ENCODE measurements at regions not wholly inside any gene's neighbourhood (a gene's known extent, or its start where the extent isn't known, plus 50 kb on each side); places are given as distances from the start of the nearest gene placed in this dataset.

DNA sequence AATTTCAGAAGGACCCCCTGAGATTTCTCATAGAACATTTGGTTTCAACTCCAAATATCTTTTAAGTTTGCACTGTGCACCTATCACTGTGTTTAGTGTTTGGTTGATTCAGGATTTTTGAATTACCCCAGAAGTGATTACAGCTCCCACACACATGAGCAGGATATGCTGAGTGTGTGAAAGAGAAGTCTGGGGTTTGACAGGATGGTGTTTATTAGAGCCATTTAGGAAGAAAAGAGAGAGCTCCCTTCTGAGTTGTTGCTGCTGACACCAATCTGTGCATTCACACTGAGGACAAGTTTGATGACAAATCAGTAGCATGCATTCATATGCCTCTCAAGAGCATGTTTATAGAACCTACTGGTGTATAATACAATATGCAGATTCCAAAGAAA, 118.1 kb downstream of the RPL22L1 start:
- DNase-seq: no peak

DNA sequence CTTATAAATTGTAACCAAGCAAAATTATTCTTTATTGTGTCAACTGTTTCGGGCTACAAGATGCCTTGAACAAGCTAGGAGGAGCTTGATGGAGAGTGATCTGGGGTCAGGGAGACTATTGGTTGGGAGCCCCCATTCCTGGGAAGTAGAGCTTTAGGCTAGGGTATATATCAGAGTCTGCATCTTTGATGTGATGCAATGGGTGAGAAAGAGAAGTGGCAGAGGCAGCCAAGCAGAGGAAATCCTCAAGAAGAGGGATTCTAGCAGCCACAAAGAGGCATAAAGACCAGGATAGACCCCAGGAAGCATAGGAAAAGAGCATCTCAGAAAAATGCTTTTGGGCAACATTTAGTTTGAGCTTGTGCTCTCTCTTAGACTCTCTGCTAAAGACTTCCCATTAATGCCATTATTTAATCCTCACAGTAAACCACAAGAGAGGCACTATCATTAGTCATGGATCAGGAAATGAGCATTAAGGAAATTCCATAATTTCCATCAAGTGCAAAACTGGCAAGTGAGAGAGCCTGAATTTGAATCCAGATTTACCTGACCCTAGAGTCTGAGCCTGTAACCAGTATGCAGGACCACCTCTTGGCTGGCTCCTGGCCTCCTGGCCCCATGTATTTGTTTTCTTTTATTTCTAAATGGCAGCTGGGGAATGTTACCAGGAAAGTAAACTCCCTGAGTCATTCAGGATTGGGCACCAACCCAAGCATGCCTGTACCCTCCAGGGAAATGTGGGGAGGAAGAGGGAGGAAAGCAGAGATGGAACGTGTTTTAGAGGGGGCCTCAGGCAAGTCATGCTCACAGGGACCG, 118.7 kb downstream of the RPL22L1 start:
- DNase-seq: no peak

DNA sequence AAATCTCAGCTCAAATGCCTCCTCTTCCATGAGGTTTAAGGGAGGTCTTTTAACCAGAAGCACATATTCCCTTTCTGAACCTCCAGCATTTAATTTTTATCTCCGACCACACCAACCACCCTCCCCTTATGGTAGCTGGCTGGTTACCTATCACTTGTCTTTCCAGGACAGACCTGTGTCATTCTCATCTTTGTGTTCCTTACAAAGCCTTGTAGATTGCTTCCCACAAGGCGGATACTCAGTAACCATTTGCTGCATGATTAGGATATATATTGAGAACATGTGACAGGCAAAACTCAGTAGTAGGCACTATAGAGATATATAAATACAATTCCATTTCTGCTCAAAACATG, 119.5 kb downstream of the RPL22L1 start:
- DNase-seq: no peak

DNA sequence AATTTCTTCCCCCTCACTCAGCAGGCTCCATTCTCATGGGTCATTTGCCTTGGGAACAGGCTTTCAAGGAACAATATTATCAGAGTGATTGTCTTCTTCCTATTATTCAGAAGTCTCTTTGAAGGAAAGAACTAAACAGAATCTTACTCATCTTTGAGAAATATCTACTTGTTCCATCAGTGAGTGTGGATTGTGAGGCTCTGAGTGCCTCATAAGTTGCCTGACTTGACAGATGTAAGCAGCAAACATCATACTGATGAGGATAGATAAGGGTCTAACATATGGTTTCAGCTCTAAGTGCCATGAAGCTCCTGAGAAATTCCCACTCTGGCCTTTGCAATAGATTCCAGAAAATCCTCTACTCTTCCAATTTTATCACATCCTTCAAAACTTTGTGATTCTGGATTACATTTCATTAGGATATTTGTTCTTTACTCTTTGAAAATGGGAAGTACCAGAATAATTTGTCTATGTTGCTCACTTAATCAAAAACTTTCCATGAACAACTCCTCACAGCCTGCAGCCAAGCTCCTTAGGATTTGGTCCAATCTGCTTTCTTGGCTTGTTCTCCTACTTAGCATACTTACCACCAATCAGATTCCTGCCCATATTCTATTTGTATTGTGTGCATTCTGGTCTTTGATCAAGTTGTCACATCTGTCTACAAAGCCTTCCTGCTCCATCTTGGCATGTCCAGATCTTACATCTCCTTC, 120.1 kb downstream of the RPL22L1 start:
- no peak for DNase-seq

DNA sequence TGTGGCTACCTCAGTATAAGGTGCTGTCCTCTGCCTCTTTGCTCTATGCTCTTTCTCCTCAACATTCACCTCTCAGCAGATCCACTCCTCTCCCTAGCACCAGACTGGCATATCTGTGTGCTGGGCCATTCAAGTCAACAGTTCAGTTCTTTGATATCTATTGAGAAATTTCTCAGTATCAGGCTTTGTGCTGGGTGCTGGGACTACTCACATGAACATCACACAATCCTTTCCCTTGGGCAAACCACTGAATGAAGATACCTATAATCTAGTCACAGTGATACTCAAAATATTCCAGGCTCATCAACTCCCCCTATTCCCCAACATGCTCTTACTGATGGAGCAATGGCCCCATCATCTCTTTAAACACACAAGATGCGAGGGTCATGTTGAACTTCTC, 120.8 kb downstream of the RPL22L1 start:
- no peak for DNase-seq

DNA sequence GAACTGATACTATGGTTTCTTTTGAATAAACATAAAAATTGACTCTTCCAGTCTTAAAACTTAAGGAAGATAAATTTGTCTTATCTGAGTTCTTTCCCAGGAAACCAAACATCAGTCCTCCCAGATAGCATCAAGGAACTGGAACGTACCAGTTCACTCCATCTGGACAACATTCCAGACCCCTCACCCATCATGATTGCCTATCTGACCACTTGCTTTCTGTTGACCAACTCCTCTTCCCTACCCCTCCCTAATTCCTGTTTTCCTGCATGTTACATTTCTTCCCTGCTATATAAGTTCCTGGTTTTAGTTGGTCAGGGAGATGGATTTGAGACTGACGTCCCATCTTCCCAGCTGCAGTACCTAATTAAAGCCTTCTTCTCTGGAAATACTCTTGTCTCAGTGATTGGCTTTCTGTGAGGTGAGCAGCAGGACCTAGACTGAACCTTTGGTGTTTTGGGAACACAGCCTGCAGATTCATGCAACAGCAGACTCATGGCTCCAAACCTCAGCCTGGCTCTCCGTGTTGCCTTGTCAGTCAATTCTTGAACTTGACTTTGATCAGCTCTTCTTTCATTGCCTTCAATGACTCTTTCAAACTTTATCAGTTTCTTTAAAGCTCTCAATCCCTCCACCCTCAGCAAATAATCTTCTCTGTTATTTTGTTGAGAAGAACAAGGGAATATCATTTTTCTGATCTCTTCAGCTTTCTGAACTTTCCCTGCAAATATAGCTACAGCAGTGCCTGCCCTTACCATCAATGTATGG, 123.6 kb downstream of the RPL22L1 start:
- no peak for DNase-seq

DNA sequence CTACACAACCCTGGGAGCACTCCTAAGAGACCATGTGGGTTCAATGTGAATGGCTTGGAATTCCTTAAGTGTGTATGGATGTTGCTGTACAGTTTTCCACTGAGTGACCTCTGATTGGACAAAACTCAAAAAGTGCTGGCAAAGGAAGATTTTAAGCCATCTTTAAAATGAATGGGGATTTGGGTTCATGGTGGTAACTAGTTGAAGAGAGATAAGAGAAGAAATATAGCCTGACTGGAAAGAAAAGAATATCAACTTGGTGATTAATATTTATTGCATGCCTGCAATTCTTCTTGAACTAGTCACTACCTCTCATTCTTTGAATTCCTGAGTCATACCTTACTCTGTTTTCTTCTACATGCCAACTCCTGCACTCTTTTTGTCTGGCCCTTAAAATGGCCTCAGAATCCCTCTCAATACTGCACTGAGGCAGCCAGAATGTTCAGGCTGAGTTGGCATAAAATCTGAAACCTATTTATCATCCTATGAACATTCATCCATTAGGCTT, 124.7 kb downstream of the RPL22L1 start:
- no peak for DNase-seq

DNA sequence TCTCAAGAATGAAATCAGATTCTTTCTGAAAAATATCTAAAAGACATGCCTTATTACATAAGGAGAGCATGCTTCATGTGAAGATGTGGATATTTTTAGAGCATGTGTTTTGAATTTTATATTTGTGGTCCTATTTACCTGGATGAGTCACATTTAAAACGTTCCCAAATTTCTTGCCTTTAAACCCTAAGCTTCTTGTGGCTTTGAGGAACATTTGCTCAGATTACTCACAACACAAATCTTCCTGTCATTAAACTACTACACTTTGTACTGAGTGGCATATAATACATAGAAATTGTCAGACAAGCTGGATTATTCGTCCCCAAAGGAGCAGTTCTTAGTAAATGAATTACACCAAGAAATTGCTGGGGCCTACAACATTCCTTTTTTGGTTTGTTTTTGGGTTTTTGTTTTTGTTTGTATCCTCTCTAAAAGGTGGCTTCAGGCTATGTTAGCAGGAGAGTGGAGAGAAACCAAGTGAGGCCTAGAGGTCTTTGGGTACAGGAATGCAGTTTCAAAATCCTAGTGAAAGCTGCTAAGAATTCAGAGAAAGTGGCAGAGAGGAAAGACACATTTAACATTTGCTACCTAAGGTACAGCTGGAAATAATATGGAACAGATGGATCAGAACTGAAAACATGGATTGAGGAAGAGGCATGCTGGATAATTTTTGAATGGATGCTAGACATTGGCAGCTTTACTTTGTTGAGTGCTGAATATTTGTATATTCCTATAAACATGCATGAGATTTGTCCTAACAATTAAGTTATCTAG, 128.1 kb downstream of the RPL22L1 start:
- DNase-seq: no peak

DNA sequence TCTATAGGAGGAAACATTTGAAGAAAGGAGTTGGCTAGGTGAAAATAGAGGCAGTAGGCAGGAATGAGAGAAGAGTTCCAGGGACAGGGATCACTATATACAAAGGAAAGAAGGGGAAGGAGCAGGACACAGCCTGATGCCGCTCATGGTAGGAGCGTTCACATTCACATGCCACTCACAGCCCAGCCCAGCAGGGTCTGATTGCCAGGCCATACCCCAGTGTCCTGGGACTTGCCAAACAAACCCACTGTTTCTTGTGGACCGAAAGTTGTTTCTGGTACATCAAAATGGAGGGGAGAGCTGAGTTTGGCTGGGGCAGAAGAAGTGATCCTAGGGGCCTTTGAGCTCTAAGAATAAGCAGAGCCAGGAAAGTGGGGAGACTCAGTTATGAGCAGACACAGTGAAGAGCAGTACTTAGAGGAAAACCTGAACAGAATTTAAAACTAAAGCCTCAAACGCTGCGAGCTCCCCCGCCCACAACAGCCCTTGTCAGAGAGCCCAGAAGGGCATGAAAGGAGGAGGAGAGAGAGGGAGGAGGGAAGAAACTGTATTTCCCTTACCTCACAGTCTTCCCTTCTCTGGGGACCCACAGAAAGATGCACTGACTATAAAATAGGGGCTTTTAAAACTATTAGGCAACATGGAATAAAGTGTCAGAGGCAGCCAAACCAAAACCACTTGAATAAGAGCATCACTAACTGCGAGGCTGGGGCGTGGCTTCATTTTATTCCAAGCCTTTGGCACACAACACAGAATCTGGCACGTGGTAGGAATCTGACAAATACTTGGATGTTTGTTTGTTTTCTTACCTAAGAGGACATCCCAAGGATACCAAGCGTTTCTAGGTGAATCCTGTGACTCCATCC, 129.0 kb downstream of the RPL22L1 start:
- DNase-seq: no peak

DNA sequence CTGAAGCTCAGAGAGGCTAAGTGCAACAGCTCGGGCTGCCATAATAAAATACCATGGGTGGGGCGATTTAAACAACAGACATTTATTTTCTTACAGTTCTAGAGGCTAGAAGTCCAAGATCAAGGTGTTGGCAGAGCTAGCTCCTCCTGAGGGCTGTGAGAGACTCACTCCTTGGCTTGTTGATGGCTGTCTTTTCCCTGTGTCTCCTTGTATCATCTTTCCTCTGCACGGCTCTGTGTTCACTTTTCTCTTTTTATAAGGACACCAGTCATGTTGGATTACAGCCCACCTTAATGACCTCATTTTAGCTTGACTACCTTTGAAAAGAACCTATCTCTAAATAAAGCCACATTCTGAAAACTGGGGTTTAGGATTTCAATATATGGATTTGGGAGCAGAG, 129.7 kb downstream of the RPL22L1 start:
- no peak for DNase-seq

DNA sequence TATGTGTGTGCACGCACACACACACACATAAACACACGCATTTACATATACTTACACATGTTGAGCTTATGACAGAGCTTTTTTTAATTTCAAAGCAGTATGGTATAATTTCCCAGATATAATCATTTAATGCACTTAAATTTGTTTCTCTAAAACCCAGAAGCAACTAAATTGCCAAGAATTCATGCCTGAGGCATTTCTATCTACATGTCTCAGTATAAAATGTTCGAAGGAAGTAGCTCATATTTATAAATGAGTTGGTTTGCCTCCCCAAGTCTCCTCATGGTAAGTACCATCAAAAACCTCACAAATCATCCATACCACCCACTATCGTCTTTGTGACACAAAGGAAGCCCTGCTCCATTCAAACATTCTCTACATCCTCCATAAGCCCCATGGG, 130.6 kb downstream of the RPL22L1 start:
- no peak for DNase-seq

DNA sequence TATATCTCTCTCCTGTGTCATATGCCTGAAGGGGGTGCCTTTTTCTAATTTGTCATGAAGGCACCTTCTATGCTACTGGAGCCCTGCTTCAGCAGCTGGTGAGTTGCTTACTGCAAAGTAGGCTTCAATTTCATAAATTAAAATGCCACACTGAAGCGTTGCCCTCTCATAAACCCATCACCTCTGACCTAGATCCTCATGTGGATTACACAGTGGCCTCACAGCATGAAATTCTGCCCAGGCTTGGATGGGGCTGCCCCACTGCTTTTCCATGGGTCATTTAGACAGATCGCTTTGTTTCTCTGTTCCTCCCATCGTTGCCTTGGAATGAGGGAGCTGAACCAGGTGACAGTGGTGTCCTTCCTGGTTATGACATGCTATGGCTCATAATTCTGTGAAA, 131.2 kb downstream of the RPL22L1 start:
- DNase-seq: no peak

DNA sequence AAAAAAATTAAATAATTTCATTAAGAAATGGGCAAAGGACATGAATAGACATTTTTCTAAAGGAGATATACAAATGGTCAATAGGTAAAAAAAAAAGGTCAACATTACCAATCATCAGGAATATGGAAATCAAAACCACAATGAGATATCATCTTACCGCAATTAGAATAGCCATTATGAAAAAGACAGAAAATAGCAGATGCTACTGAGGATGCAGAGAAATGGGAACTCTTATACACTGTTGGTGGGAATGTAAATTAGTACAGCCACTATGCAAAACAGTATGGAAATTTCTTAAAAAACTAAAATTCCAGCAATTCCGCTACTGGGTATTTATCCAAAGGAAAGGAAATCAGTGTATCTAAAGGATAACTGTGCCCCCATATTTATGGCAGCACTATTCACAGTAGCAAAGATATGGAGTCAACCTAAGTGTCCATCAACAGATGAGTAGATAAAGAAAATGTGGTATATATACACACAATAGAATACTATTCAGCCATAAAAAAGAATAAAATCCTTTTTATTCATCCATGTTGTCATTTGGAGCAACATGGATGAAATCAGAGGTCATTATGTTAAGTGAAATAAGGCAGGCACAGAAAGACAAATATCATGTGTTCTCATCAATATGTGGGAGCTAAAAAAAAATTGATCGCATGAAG, 132.4 kb downstream of the RPL22L1 start:
- DNase-seq: no peak

DNA sequence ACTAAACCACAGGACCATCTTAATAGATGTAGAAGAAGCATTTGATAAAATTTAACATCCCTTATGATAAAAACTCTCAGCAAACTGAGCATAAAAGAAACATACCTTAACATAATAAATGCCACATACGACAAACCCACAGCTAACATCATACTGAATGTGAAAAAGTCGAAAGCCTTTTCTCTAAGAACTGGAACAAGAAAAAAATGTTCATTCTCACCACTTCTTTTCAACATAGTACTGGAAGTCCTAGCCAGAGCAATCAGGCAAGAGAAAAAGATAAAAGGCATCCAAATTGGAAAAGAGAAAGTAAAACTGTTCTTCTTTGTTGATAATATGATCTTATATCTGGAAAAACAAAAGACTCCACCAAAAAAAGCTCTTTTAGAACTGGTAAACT, 134.2 kb downstream of the RPL22L1 start:
- no peak for DNase-seq

DNA sequence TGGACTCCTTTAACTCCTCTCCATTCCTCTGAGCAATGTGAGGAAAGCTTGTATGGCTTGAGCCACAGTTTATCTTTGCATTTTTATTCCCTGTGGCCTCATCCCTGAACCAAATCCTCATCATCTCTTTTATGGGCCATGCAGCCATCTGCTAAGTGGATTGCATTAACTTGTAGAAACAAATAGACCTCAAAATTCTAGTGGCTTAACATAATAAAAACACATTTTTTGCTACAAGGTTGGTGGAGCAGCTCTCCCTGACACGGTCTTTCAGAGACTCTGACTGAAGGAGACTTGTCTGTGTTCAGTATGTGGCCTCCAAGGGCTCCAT, 135.3 kb downstream of the RPL22L1 start:
- no peak for DNase-seq

DNA sequence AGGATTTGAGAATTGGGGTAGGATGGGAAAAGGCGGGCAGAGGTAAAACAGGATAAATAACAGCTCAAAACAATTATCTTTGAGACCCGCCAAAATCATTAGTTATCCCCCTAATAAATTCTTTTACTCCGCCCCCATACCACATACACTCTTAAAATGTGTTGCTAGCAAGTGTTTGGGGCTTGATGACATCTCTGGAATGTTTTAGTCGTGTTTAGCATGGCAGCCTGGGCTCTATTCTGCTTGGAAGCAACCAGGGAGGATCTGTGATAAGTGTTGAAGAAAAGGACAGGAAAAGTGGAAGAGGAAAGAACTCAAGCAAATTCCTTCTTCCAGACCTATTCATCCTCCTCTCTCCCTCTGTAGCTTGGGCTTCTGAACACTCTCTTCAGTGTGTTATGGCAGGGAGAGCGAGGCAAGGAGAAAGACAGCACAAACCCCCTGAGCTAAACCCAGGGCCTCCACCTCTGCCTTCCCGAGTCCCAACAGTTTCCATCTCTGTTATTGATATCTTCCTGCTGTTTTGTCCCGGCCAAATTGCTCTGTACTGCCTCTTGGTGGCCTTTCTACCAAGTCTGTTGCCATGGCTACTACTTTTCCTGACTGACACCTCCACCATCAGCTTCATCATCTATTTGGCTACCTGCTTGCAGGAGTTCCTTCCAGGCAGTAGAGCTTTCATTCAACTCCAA, 135.8 kb downstream of the RPL22L1 start:
- no peak for DNase-seq

DNA sequence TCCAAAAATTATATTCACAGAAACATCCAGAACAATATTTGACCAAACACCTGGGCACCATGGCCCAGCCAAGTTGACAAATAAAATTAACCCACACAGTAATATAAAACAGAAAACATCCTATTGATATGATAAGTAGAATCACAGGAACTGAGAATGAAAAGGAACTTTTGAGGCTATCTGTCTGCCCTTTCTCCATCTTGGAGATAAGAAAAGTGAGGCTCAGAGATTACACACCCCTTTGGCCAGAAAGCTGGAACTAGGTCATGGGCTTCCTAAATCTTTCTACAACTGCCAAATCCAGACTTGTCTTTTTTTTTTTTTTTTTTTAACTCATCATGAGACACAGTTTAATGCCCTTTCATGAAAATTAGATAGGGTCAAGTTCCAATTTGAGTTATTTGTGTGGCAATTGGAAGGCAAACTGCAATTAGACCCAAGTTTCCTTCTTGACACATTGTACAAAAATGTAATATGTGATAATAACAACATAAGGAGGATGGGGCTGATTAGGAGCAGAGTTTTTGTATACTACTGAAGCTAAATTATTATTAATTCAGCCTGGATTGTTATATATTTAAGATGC, 137.2 kb downstream of the RPL22L1 start:
- DNase-seq: no peak

DNA sequence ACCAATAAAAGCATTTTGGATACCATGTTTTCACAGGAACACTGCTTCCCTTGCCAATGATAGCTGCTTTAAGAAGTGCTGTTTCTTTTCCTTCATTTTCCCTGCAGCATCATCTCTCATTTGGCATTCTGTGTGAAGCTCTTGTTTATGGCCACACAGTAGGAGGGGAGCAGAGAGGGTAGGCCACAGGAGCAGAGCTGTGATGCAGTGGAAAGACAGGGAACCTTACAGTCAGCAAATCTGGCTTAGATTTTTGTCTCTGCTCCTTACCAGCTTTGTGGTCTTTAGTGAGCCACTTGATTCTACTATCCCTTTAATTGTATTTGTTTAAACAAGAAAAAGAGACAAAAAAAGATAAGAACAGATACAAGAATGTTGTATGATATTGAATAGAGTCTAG, 138.7 kb downstream of the RPL22L1 start:
- no peak for DNase-seq

DNA sequence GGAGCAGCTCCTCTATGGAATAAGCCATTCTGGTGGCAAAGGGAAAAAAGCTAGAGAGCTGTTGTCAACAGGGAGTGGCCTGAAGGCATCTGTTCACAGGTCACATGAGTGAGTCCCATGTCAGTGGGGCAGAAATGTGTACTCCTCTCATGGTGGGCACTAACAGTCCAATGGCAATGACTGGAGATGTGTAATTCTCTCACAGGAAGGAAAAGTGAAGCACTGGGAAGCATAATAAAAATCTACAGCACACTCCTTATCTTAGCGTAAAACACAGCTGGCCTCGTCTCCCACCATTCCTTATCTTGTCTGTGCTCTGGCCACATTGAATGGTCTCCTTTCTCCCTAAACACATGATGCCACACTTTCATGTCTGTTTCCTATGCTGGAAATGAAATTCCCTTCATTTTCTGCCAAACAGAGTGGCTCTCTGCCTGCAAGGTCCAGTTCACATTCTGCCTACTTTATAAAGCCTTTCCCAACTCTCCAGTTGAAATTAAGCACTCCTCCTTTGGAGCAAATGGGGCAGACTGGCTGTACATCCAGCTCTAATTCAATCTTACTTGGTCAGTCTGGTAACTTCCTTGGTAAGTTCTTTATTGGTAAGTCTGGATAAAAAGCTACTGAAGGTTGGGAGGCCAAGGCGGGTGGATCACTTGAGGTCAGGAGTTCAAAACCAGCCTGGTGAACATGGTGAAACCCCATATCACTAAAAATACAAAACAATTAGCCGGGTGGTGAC, 139.8 kb downstream of the RPL22L1 start:
- no peak for DNase-seq

DNA sequence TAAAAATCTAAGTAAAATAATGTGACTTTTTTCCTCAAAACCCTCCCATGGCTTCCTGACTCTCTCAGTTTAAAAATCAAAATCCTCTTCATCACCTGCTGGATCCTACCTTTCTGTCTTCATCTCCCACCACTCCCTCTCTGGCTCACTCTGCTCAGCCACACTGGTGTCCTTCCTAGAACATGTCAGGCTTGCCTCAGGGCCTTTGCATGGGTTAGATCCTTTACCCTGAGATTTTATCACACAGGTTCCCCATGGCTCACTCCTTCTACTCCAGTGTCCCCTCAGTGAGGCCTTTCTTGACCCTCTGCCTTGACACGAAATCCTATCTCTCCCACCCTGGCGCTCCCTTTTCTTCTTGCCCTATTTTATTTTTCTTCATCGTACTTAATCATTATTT, 141.8 kb downstream of the RPL22L1 start:
- no peak for DNase-seq
